Type B pancreatic cell (in vitro differentiated cells): ENCODE measurements at regions not wholly inside any gene's neighbourhood (a gene's known extent, or its start where the extent isn't known, plus 50 kb on each side); places are given as distances from the start of the nearest gene placed in this dataset.

Source experiments
- DNase-seq: peaks from one replicate; pipeline ENCODE4 v3.0.0; 2021; ENCODE audit warnings: mixed read lengths; ENCODE audit not compliant: unreplicated experiment; ENCODE audit errors: extremely low spot score
- H3K27ac Mint-ChIP-seq: 2 replicates; pipeline ENCODE4 v1.8.0; 2021; ENCODE audit warnings: mild to moderate bottlenecking, mixed read lengths
- H3K27me3 Mint-ChIP-seq: 2 replicates; pipeline ENCODE4 v1.8.0; 2021; ENCODE audit warnings: mixed read lengths
- H3K36me3 Mint-ChIP-seq: 2 replicates; pipeline ENCODE4 v1.8.0; 2021; ENCODE audit warnings: mixed read lengths
- H3K4me1 Mint-ChIP-seq: one replicate; pipeline ENCODE4 v1.8.0; 2021; ENCODE audit warnings: mixed read lengths; ENCODE audit not compliant: unreplicated experiment
- H3K4me3 Mint-ChIP-seq: 2 replicates; pipeline ENCODE4 v1.8.0; 2021; ENCODE audit warnings: mild to moderate bottlenecking, mixed read lengths
- H3K9me3 Mint-ChIP-seq: 2 replicates; pipeline ENCODE4 v1.8.0; 2021; ENCODE audit warnings: mixed read lengths
- CTCF ChIP-seq: fragments of 200-600 bp; sonication (generic); conservative IDR thresholded peaks from 2 replicates; pipeline ENCODE4 v1.5.0; 2021; ENCODE audit warnings: antibody characterized with exemption, mild to moderate bottlenecking

- no peak overlapping the region for H3K27ac Mint-ChIP-seq
- H3K4me3 Mint-ChIP-seq: no peak overlapping the region
- no peak for TF ChIP-seq CTCF
- no peaks in the 10 kb centered on the region for H3K9me3 Mint-ChIP-seq
- DNase-seq: no peak
- H3K4me1 Mint-ChIP-seq: no peaks in the 10 kb centered on the region
- H3K27me3 Mint-ChIP-seq: no peaks in the 10 kb centered on the region
- H3K36me3 Mint-ChIP-seq: no peaks in the 10 kb centered on the region
Measured at GRCh38 chr4:14575919-14576318, 426.4 kb upstream of the CPEB2 start.

DNA sequence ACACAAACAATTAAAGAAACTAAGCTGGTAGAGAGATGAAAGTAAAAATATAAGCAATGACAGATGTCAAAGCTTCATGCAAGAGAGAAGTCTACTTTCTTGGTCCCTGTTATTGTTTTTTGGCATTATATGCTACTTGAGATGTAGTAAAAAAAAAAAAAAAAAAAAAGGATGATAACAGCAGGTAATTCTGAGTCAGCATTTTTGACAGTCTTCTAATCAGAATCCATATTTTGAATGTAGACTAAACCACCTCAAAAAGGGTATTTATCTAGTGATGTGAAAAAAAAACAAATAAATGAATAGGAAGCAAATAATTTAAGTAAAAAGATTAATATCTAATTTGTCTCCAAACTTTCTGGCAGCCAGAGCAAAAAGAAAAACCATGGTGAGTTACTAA lies 422.2 kb upstream of the CPEB2 start:
- Mint-ChIP-seq H3K27ac (no peak overlapping the region), H3K4me1 (no peaks in the 10 kb centered on the region), H3K4me3 (no peak overlapping the region), H3K27me3 (no peaks in the 10 kb centered on the region), H3K36me3 (no peaks in the 10 kb centered on the region), H3K9me3 (no peaks in the 10 kb centered on the region)
- no peak for TF ChIP-seq CTCF
- DNase-seq: no peak

DNA sequence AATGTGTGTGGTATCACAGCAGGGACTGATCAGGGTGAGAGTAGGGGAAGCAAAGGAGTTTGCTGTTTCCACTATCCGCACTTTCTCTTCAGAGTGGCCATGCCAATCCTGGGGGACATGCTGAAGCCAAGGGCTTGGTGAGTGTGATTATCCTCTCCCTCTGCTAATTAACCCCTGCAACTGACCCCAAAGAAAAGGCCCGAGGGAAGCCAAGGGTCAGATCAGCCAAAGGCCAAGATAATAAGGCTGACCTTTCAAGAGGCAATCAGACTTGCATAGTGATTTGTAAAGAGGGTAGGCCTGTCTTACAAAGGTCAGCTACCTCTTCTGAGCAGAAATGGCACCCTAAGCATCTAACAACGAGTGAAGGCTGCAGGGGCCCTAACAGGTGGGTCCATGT lies 420.5 kb upstream of the CPEB2 start:
- H3K4me3 Mint-ChIP-seq: no peak overlapping the region
- no peak for DNase-seq
- no peaks in the 10 kb centered on the region for H3K27me3 Mint-ChIP-seq
- H3K4me1 Mint-ChIP-seq: no peaks in the 10 kb centered on the region
- H3K27ac Mint-ChIP-seq: no peak overlapping the region
- no peaks in the 10 kb centered on the region for H3K36me3 Mint-ChIP-seq
- no peak for TF ChIP-seq CTCF
- no peaks in the 10 kb centered on the region for H3K9me3 Mint-ChIP-seq

DNA sequence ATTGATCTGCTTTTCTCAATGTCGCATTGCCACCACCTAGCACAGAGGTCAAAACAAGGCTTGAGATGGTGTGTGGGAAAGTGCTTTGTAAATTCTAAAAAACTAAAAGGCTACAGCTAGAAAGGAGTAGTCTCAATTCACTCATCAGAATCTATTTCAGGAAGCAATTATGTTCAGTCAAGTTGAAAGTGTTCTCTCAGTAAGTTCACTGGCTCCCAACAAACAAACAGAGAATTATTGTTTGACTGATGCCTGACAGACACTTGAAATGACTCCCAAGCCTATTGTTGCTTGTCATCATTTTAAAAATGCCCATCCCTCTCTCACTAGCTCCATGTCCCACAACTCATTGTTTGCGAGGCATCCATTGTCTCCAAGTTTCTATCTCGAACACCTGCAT lies 419.6 kb upstream of the CPEB2 start:
- Mint-ChIP-seq H3K4me1 (no peaks in the 10 kb centered on the region), H3K4me3 (no peak overlapping the region), H3K9me3 (no peaks in the 10 kb centered on the region), H3K27ac (no peak overlapping the region), H3K36me3 (no peaks in the 10 kb centered on the region), H3K27me3 (no peaks in the 10 kb centered on the region)
- DNase-seq: no peak
- no peak for TF ChIP-seq CTCF

- Mint-ChIP-seq H3K9me3 (no peaks in the 10 kb centered on the region), H3K27ac (no peak overlapping the region), H3K27me3 (no peaks in the 10 kb centered on the region), H3K36me3 (no peaks in the 10 kb centered on the region), H3K4me1 (no peaks in the 10 kb centered on the region), H3K4me3 (no peak overlapping the region)
- no peak for DNase-seq
- TF ChIP-seq CTCF: no peak
Measured at GRCh38 chr4:14583331-14583730, 418.9 kb upstream of the CPEB2 start.

DNA sequence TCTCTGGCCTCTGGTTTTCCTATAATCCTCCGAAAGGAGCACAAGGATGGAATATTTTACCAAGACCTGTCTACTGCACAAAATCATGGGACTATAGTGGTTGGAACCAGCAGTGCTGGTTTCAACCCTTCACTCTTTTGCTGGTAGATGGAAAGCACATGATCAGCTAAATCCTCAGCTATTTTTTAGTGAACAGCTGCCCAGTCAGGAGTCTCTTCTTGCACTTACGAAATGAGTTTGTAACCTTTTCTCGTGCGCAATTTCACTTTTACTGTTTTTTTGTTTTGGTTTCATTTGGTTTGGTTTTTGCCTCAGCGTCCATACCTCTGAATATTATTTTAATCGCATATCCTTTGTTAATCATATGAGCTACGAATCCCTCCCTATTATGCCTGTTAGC lies 418.5 kb upstream of the CPEB2 start:
- Mint-ChIP-seq H3K27ac (no peak overlapping the region), H3K9me3 (no peaks in the 10 kb centered on the region), H3K4me3 (no peak overlapping the region), H3K36me3 (no peaks in the 10 kb centered on the region), H3K27me3 (no peaks in the 10 kb centered on the region), H3K4me1 (no peaks in the 10 kb centered on the region)
- DNase-seq: no peak
- no peak for TF ChIP-seq CTCF
